Breast epithelium (tissue), 4 donors: ENCODE measurements at regions not wholly inside any gene's neighbourhood (a gene's known extent, or its start where the extent isn't known, plus 50 kb on each side); places are given as distances from the start of the nearest gene placed in this dataset.

Experiments used
- DNase-seq, 2 donors: peaks; one replicate each; pipeline ENCODE4 v3.0.0-alpha.2; 2019; ENCODE audit warnings: low spot score in 2 of 2
- H3K27ac ChIP-seq, 2 donors: fragments of 200-600 bp; sonication (generic) in 1 of 2; one replicate each; pipeline ENCODE4 v1.5.1; 2016 to 2019; ENCODE audit warnings: mild to moderate bottlenecking in 1 of 2
- H3K27me3 ChIP-seq, 2 donors: fragments of 200-600 bp; sonication (generic) in 1 of 2; one replicate each; pipeline versions ENCODE4 v1.5.1 to v1.6.0; 2017 to 2019; ENCODE audit warnings: control low read depth in 1 of 2, mild to moderate bottlenecking in 1 of 2
- H3K36me3 ChIP-seq: fragments of 200-600 bp; one replicate; pipeline ENCODE4 v1.5.1; 2019
- H3K4me1 ChIP-seq, 2 donors: fragments of 200-600 bp; sonication (generic); one replicate each; pipeline ENCODE4 v1.5.1; 2016 to 2019; ENCODE audit warnings: control low read depth in 1 of 2
- H3K4me3 ChIP-seq, 3 donors: fragments of 200-600 bp; sonication (generic); 1 replicate in 2 of 3; 2 replicates in 1 of 3; pipeline ENCODE4 v1.5.1; 2016 to 2019; ENCODE audit warnings: mild to moderate bottlenecking in 3 of 3, moderate library complexity in 2 of 3
- H3K9me3 ChIP-seq, 2 donors: fragments of 200-600 bp; sonication (generic) in 1 of 2; one replicate each; pipeline ENCODE4 v1.5.1; 2016 to 2019; ENCODE audit warnings: control low read depth in 1 of 2
- POLR2A ChIP-seq: fragments of 450-650 bp; IDR thresholded peaks from one replicate; pipeline ENCODE4 v1.6.1; 2016; ENCODE audit warnings: antibody characterized with exemption, mild to moderate bottlenecking, moderate library complexity
- POLR2AphosphoS5 ChIP-seq, 3 donors: sonication (generic); formaldehyde crosslinking; IDR thresholded peaks; one replicate each; pipeline ENCODE4 v1.6.1; 2017; ENCODE audit warnings: antibody characterized with exemption in 3 of 3
- intact Hi-C: fragments of 100-400 bp; cut with DNase I; formaldehyde crosslinking; loops from one replicate; pipeline ENCODE4 v1.15.1; 2023; ENCODE audit warnings: low total_unique reads
- TF ChIP-seq, protein P1 (sequence below), 3 donors: fragments of 450-650 bp; IDR thresholded peaks; one replicate each; pipeline ENCODE4 v1.5.1; 2016 to 2017; ENCODE audit warnings: antibody characterized with exemption in 3 of 3, mild to moderate bottlenecking in 3 of 3, moderate library complexity in 3 of 3

- H3K27ac ChIP-seq = no peak overlapping the region
- H3K36me3 ChIP-seq = no peaks in the 10 kb centered on the region
- H3K4me1 ChIP-seq = no peaks in the 10 kb centered on the region
- TF ChIP-seq, protein P1, sequence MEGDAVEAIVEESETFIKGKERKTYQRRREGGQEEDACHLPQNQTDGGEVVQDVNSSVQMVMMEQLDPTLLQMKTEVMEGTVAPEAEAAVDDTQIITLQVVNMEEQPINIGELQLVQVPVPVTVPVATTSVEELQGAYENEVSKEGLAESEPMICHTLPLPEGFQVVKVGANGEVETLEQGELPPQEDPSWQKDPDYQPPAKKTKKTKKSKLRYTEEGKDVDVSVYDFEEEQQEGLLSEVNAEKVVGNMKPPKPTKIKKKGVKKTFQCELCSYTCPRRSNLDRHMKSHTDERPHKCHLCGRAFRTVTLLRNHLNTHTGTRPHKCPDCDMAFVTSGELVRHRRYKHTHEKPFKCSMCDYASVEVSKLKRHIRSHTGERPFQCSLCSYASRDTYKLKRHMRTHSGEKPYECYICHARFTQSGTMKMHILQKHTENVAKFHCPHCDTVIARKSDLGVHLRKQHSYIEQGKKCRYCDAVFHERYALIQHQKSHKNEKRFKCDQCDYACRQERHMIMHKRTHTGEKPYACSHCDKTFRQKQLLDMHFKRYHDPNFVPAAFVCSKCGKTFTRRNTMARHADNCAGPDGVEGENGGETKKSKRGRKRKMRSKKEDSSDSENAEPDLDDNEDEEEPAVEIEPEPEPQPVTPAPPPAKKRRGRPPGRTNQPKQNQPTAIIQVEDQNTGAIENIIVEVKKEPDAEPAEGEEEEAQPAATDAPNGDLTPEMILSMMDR (IDR thresholded peaks at IDR 0.05) = no peak
- TF ChIP-seq POLR2AphosphoS5 (IDR thresholded peaks at IDR 0.05) (no peak), POLR2A (no peak)
- H3K9me3 ChIP-seq = no peaks in the 10 kb centered on the region
- no peak overlapping the region for H3K4me3 ChIP-seq
- intact Hi-C loops = no loop called here
- DNase-seq = no peak
- no peaks in the 10 kb centered on the region for H3K27me3 ChIP-seq
Observed at GRCh38 chr5:8413975-8414374, 545.0 kb downstream of the MTRR start.

GRCh38 chr5:8417316-8418048 lies 548.5 kb downstream of the MTRR start:
- Histone ChIP-seq H3K4me1 (no peaks in the 10 kb centered on the region), H3K36me3 (no peaks in the 10 kb centered on the region), H3K4me3 (no peak overlapping the region), H3K9me3 (no peaks in the 10 kb centered on the region), H3K27ac (no peak overlapping the region), H3K27me3 (no peaks in the 10 kb centered on the region)
- intact Hi-C loops = no loop called here
- DNase-seq = no peak
- TF ChIP-seq POLR2A = no peak
- TF ChIP-seq, protein P1 (IDR thresholded peaks at IDR 0.05) = no peak
- no peak for TF ChIP-seq POLR2AphosphoS5 (IDR thresholded peaks at IDR 0.05)

DNA sequence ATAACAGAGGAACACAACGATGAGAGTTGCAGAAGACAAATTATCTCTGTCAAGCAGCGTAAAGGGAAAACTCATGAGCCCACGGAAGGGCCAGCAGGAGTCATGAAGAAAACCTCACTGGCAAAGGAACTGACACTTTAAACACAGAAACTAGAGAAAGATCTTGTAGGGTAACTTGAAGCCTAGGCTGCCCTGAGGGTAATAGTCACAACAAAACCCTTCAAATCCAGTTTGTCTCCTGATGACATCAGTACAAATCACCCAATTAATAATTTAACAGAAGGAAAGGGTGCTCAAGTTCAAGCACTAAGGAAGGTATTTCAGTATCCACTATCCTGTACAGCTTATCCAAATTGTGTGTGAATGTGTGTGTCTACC lies 549.1 kb downstream of the MTRR start:
- Histone ChIP-seq H3K27me3 (no peaks in the 10 kb centered on the region), H3K9me3 (no peaks in the 10 kb centered on the region), H3K36me3 (no peaks in the 10 kb centered on the region), H3K27ac (no peak overlapping the region), H3K4me3 (no peak overlapping the region), H3K4me1 (no peaks in the 10 kb centered on the region)
- intact Hi-C loops = no loop called here
- TF ChIP-seq POLR2AphosphoS5 (IDR thresholded peaks at IDR 0.05) (no peak), POLR2A (no peak)
- TF ChIP-seq, protein P1 (IDR thresholded peaks at IDR 0.05) = no peak
- no peak for DNase-seq

- intact Hi-C loops = no loop called here
- no peaks in the 10 kb centered on the region for H3K9me3 ChIP-seq
- no peaks in the 10 kb centered on the region for H3K4me1 ChIP-seq
- no peaks in the 10 kb centered on the region for H3K27me3 ChIP-seq
- DNase-seq = no peak
- no peak overlapping the region for H3K4me3 ChIP-seq
- H3K36me3 ChIP-seq = no peaks in the 10 kb centered on the region
- H3K27ac ChIP-seq = no peak overlapping the region
- TF ChIP-seq, protein P1 (IDR thresholded peaks at IDR 0.05) = no peak
- TF ChIP-seq POLR2AphosphoS5 (IDR thresholded peaks at IDR 0.05) = no peak
- TF ChIP-seq POLR2A = no peak
Observed at GRCh38 chr5:8429778-8430758, 561.1 kb downstream of the MTRR start.

DNA sequence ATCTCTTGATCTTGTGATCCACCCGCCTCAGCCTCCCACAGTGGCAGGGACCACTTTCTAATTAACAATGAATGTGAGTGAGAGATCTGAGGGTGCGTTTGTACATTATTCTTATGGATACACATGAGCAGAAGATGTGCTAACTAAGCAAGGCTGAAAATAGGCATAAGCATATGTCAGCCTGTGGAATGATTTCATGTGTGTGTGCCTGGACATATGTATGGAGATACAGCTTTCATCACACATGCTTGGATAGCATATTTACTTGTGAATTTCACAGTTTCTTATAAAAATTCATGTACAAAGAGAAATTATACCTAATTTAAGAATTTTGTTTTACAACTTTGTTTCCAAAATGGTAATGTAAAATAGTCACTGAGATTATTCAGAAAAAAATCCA lies 565.6 kb downstream of the MTRR start:
- Histone ChIP-seq H3K27me3 (no peaks in the 10 kb centered on the region), H3K9me3 (no peaks in the 10 kb centered on the region), H3K4me1 (no peaks in the 10 kb centered on the region), H3K4me3 (no peak overlapping the region), H3K36me3 (no peaks in the 10 kb centered on the region), H3K27ac (no peak overlapping the region)
- DNase-seq = no peak
- no peak for TF ChIP-seq POLR2A
- TF ChIP-seq, protein P1 (IDR thresholded peaks at IDR 0.05) = no peak
- TF ChIP-seq POLR2AphosphoS5 (IDR thresholded peaks at IDR 0.05) = no peak
- intact Hi-C loops = no loop called here
